Hematopoietic multipotent progenitor cell treated with erythropoietin and hydrocortisone succinate and interleukin-3 and kit ligand, for 4 days (in vitro differentiated cells): ENCODE measurements at regions not wholly inside any gene's neighbourhood (a gene's known extent, or its start where the extent isn't known, plus 50 kb on each side); places are given as distances from the start of the nearest gene placed in this dataset.

Experiments
- DNase-seq: peaks from one replicate; pipeline ENCODE4 v3.0.0-alpha.2; 2015

- DNase-seq: peak; percentile 74
Measured at GRCh38 chr3:168427835-168428475, 332.2 kb upstream of the GOLIM4 start.

DNA sequence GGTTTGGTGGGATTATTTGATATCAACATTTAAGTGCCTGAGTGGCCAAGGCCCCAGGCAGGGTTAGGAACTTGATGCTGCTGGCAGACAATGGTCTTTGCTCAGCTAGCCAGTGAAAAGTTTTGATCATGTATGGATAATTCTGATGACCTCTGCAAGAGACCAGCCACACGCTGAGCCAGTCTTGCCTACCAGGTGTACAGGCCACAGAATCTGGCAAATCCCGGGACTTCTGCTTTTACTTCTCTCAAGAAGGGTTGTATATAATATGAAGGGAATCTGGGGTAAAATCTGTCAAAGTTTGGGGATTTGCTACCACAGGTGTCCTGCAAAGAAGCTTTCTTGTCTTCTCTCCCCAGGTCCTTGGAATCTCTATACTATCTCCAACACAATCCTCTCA is 331.4 kb upstream of the GOLIM4 start:
- DNase-seq: peak; percentile 17

DNA sequence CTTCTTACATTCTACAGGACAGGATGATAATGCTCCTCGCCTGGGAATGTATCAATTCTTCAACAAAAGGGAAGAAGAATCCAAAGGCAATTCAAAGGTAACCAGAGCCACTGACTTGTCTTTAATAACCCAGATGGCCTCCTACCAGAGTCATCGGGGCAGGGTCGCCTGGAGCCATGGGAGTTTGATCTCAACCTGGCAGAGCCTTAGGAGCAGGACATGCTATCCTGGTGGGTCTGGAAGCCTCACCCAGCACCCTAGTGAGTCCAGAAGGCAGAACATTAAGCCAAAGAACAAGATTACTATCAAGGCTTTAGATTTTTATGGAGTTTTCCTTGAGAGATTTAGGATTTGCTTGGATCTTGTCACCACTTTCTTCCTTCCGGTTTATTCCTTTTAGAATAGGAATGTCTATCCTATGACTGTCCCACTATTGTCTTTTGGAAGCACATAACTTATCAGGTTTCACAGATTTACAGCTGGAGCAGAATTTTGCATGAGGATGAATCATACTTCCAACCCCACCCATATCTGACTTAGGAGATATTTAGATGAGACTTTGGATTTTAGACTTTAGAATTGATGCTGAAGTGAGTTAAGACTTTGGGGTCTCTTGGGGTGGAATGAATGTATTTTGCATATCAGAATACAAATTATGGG is 330.3 kb upstream of the GOLIM4 start:
- no peak for DNase-seq

GRCh38 chr3:168424059-168424734 is 328.5 kb upstream of the GOLIM4 start:
- DNase-seq: no peak

- no peak for DNase-seq
Measured at GRCh38 chr3:168422843-168423242, 327.1 kb upstream of the GOLIM4 start.

GRCh38 chr3:168419091-168419490 is 323.4 kb upstream of the GOLIM4 start:
- no peak for DNase-seq

DNA sequence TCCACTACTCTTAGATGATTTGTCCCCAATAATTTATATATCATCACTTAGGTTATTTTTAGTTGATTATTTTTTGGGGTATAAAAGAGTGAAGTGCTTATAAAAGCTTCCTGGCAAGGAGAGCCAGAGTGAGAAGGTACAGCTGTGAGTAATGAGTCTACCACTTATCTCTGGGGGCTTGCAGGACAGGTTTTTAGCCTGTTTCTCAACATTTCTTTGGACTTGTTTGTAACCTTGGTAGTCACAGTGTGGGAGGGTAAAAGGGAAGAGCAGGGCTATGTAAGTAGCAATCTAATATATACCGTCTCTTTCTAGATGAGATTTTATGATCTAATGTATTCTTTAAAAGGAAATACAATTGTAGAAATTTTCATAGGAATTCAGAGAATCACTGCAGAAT is 321.3 kb upstream of the GOLIM4 start:
- DNase-seq: no peak

DNA sequence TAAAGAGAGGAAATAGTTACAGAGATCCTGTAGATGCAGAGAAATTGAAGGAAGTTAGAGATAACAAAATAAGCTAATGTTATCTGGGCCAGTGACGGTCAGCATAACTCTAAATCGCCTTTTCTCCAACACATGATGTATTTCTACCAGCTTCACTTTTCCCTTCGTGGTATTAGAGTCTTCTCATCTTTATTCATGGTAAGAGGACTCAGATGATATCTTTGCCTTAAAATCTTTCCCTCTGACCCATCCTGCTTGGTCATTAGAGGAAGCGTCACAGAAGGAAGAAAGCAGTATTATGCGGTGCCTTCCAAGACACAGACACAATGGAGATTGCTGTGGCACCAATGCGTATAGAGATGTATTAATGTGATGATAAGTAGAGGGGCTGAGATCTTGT is 320.7 kb upstream of the GOLIM4 start:
- peak; percentile 16 for DNase-seq

- no peak for DNase-seq
Measured at GRCh38 chr3:168414149-168414548, 318.4 kb upstream of the GOLIM4 start.

GRCh38 chr3:168407381-168407780 is 311.7 kb upstream of the GOLIM4 start:
- DNase-seq: no peak

GRCh38 chr3:168405288-168405687 is 309.6 kb upstream of the GOLIM4 start:
- peak; percentile 51 for DNase-seq

- no peak for DNase-seq
Measured at GRCh38 chr3:168398371-168399025, 302.8 kb upstream of the GOLIM4 start.

GRCh38 chr3:168396861-168397260 is 301.1 kb upstream of the GOLIM4 start:
- DNase-seq: no peak

- DNase-seq: no peak
Measured at GRCh38 chr3:168395551-168395950, 299.8 kb upstream of the GOLIM4 start.

DNA sequence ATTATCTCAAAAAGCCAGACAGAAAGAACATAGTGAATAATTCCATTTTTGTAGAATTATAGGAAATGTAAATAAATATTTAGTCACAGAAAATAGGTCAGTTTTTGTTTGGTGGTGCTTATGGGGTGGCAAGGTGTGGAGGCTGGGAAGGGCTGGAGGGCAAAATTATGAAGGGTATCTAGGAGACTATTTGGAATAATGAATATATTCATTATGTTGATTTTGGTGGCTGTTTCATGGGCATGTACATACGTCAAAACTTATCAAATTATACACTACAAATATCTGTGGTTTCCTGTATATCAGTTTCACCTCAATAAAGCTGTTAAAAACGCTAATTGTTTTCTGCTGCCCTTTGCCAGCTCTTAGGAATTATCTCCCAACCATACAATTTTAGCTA is 298.7 kb upstream of the GOLIM4 start:
- DNase-seq: no peak

- DNase-seq: no peak
Measured at GRCh38 chr3:168386301-168386700, 290.6 kb upstream of the GOLIM4 start.

- no peak for DNase-seq
Measured at GRCh38 chr3:168384990-168385389, 289.3 kb upstream of the GOLIM4 start.

- no peak for DNase-seq
Measured at GRCh38 chr3:168383573-168383972, 287.8 kb upstream of the GOLIM4 start.

DNA sequence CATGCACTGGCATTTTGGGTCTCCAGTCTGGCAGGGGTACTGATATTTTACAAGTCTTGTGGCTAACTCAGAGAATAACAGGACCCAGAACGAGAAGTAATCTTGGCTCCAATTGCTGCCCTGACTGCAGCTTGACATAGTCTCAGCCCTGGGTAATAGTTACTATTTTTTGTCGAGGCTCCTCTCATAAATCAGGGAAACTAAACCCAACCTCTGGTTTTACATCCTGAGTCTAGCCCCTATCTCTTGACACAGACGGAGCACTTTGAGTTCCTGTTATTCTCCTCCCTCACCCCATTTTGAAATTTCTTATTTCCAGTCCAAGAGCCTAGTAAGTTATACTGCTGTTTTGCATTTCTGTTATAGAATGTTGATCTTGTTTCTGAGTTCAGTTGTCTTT is 276.1 kb upstream of the GOLIM4 start:
- peak; percentile 82 for DNase-seq

- DNase-seq: no peak
Measured at GRCh38 chr3:168364967-168365366, 269.2 kb upstream of the GOLIM4 start.

DNA sequence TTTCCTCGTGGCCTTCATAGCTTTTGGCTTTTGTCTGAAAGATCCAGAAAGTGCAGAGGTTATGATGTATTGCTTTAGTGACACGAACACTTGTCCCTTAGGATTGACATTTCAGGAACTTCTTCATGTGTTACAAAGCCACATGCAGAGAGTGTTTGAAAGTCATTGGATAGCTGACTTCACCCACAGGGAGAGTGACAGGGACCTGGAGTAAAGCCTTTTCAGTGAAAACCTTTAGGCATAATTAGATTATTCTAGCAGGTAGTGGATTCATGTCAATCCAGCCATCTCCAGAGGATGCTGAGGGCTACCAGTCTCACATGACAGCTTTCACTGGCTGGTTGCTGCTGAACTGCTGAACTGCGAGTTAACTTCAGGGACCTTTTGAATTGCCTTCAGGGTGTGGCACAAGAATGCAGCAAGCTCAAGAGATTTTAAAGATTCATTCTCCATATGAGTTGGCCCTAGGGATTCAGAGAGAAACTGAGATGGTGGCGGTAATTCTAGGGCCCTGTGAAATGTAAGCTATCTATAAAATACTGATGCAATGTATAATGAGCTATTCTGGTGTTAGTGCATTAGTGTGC is 267.0 kb upstream of the GOLIM4 start:
- no peak for DNase-seq

DNA sequence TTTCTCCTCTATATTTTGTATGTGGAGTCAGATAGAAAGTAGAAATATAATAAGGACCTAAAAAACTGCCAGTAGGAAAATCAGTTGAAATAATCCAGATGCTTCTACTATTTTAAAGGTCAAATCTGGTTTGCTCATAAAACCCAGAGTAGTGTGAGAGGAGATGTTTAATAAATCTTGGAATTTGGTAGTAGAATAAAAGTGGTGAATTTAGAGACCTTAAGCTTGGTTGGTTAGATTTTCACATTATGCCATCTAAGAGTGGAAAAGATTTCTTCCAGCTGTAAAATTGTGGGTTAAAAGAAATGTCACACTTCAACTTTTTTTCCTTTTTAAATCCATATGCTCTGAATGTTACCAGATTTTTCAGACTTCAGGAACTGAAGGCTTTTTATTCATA is 266.4 kb upstream of the GOLIM4 start:
- DNase-seq: no peak

DNA sequence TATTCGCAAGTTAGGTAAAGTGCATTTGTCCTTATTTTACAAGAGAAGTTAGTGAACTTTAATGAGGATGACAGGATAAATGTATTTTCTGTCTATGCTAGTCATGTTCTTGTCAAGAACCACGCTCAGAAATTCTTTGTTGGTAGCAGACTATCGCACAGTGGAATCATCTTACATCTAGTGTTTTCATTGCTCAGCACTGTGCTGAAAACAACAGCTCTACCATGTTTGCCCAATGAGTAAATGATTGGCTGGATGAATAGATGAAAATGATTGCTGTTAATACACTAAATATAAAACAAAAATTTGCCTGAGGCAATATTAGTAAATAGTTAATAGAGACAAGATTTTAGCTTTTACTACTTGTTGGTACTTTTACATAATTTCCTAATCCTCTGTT is 265.3 kb upstream of the GOLIM4 start:
- no peak for DNase-seq
